H1 (cell line): ENCODE measurements at regions not wholly inside any gene's neighbourhood (a gene's known extent, or its start where the extent isn't known, plus 50 kb on each side); places are given as distances from the start of the nearest gene placed in this dataset.

Experiments
- KDM4A ChIP-seq: IDR thresholded peaks from one replicate; pipeline ENCODE4 v1.7.1; 2012; ENCODE audit warnings: low read depth, mild to moderate bottlenecking, moderate library complexity, low read length, inconsistent platforms; ENCODE audit not compliant: severe bottlenecking

DNA sequence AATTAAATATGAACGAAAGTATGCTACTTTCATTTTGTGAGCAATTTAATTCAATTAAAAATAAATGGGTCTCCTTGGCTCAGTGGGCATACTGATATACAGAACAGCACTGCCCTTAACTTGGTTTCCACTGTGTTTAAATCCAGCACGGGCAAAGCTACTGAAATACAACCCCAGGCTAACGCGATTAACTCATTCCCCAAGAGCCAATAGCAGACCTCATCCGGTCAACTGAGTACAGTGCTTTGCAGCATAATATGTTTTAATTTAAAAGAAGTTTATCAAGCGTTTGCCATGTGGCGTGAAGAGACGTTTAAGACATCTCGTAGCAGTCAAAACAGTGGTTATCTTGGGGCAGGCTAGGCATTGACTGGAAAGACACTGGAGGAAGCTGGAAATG lies 118.6 kb downstream of the PROX1 start (continued):
- no peak for TF ChIP-seq KDM4A
